ENCODE measurements at regions not wholly inside any gene's neighbourhood (a gene's known extent, or its start where the extent isn't known, plus 50 kb on each side); places are given as distances from the start of the nearest gene placed in this dataset.

GRCh38 chr1:79688932-79689331 lies 682.4 kb upstream of the ADGRL4 start:
- TF ChIP-seq TRAFD1 (CRISPR knock-in tag; IDR thresholded peaks at IDR 0.05; ENCODE audit: borderline replicate concordance) (no peak), ARNT (IDR thresholded peaks at IDR 0.05) (no peak), ETV5 (CRISPR knock-in tag; IDR thresholded peaks at IDR 0.05; ENCODE audit: borderline replicate concordance) (no peak), NFE2 (CRISPR knock-in tag; IDR thresholded peaks at IDR 0.05) (no peak)
- 3% methylated on average over 2 of the region's 2 CpGs for WGBS (ENCODE audit: low lambda C conversion rate)
- BruUV-seq (replicated peaks) = no TSS peak

GRCh38 chr1:79683420-79683819 lies 676.9 kb upstream of the ADGRL4 start:
- POLR2A ChIA-PET = no interaction called here
- DNase-seq (ENCODE audit: low spot score) (no peak), ATAC-seq (no peak), FAIRE-seq (no peak)
- Histone ChIP-seq H3K4me3 (replicated peaks in 1 of 3; ENCODE audit: insufficient read depth in 1 of 3, low read depth in 2 of 3, low read length in 3 of 3) (no peak overlapping the region), H4K20me1 (ENCODE audit: insufficient read depth, low read length) (no peaks in the 10 kb centered on the region), H3K4me1 (ENCODE audit: insufficient read depth, low read length) (no peaks in the 10 kb centered on the region), H3K27ac (ENCODE audit: extremely low read length, insufficient read depth, low read length) (no peak overlapping the region), H3K27me3 (ENCODE audit: control insufficient read depth in 1 of 2, insufficient read depth in 2 of 2, low read length in 2 of 2) (no peaks in the 10 kb centered on the region), H3K36me3 (replicated peaks in 1 of 2; ENCODE audit: control insufficient read depth in 1 of 2, insufficient read depth in 2 of 2, low read length in 2 of 2) (no peaks in the 10 kb centered on the region), H3K79me2 (ENCODE audit: insufficient read depth, low read length) (no peaks in the 10 kb centered on the region), H3K9me3 (ENCODE audit: low read length) (peaks cover 71% of the 10 kb centered on the region), H3K4me2 (ENCODE audit: low read depth, low read length) (no peak overlapping the region), H3K9ac (ENCODE audit: insufficient read depth, low read depth, low read length) (no peak overlapping the region), H2AFZ (ENCODE audit: low read length) (no peak overlapping the region)
- no TSS peak for BruUV-seq (replicated peaks)
- CTCF ChIA-PET (ENCODE audit: low intra/inter-chr PET ratio, low total read pairs) = no interaction called here
- no peak for TF ChIP-seq YEATS2 (CRISPR knock-in tag; IDR thresholded peaks at IDR 0.05; ENCODE audit: borderline replicate concordance)
- no peak for TF ChIP-seq BRCA1 (CRISPR knock-in tag; IDR thresholded peaks at IDR 0.05)
- no peak for TF ChIP-seq NR0B2 (CRISPR knock-in tag; IDR thresholded peaks at IDR 0.05)
- no peak for TF ChIP-seq ZNF780A (CRISPR knock-in tag; IDR thresholded peaks at IDR 0.05)
- TF ChIP-seq ZNF841 (CRISPR knock-in tag; IDR thresholded peaks at IDR 0.05; ENCODE audit: borderline replicate concordance) = no peak
- TF ChIP-seq ZFP36 (IDR thresholded peaks at IDR 0.05; ENCODE audit: borderline replicate concordance, low read depth, low read length, partially characterized antibody) = no peak
- no peak for TF ChIP-seq PTBP1 (IDR thresholded peaks at IDR 0.05; ENCODE audit: low read depth, low read length, poor library complexity, severe bottlenecking)
- no peak for TF ChIP-seq SAFB2 (CRISPR knock-in tag; IDR thresholded peaks at IDR 0.05; ENCODE audit: borderline replicate concordance, low read depth)
- no peak for TF ChIP-seq BCLAF1 (IDR thresholded peaks at IDR 0.05)
- no peak for TF ChIP-seq RFX1 (IDR thresholded peaks at IDR 0.05)
- no peak for TF ChIP-seq SIX4 (CRISPR knock-in tag; IDR thresholded peaks at IDR 0.05)
- TF ChIP-seq RARA (CRISPR knock-in tag; IDR thresholded peaks at IDR 0.05) = no peak
- no peak for TF ChIP-seq ZMAT3 (CRISPR knock-in tag; conservative IDR thresholded peaks at IDR 0.05)
- in situ Hi-C loops (cut with HindIII; ENCODE audit: extremely low pct_ligation_motif_present, low pct_unique_long_range_greater_than_20kb) = no loop called here
- intact Hi-C loops (cut with micrococcal nuclease; ENCODE audit: unreplicated experiment) = no loop called here

More at GRCh38 chr1:79688932-79689331, 682.4 kb upstream of the ADGRL4 start:
- no peak overlapping the region for H2AFZ ChIP-seq (ENCODE audit: low read length)
- H3K36me3 ChIP-seq (replicated peaks in 1 of 2; ENCODE audit: control insufficient read depth in 1 of 2, insufficient read depth in 2 of 2, low read length in 2 of 2) = no peaks in the 10 kb centered on the region
- ATAC-seq (no peak), DNase-seq (ENCODE audit: low spot score) (no peak), FAIRE-seq (no peak)
- H3K27ac ChIP-seq (ENCODE audit: extremely low read length, insufficient read depth, low read length) = no peak overlapping the region
- H3K4me2 ChIP-seq (ENCODE audit: low read depth, low read length) = no peak overlapping the region
- no peaks in the 10 kb centered on the region for H3K4me1 ChIP-seq (ENCODE audit: insufficient read depth, low read length)
- H4K20me1 ChIP-seq (ENCODE audit: insufficient read depth, low read length) = no peaks in the 10 kb centered on the region
- no peak overlapping the region for H3K4me3 ChIP-seq (replicated peaks in 1 of 3; ENCODE audit: insufficient read depth in 1 of 3, low read depth in 2 of 3, low read length in 3 of 3)
- in situ Hi-C loops (cut with HindIII; ENCODE audit: extremely low pct_ligation_motif_present, low pct_unique_long_range_greater_than_20kb) (no loop called here), intact Hi-C loops (cut with micrococcal nuclease; ENCODE audit: unreplicated experiment) (no loop called here)
- no peak overlapping the region for H3K9ac ChIP-seq (ENCODE audit: insufficient read depth, low read depth, low read length)
- CTCF ChIA-PET (ENCODE audit: low intra/inter-chr PET ratio, low total read pairs) = no interaction called here
- peaks cover 83% of the 10 kb centered on the region for H3K9me3 ChIP-seq (ENCODE audit: low read length)
- H3K79me2 ChIP-seq (ENCODE audit: insufficient read depth, low read length) = no peaks in the 10 kb centered on the region
- POLR2A ChIA-PET = no interaction called here
- H3K27me3 ChIP-seq (ENCODE audit: control insufficient read depth in 1 of 2, insufficient read depth in 2 of 2, low read length in 2 of 2) = no peaks in the 10 kb centered on the region

Measured in HepG2 (cell line).